Endothelial cell of umbilical vein (primary cell): ENCODE measurements at regions not wholly inside any gene's neighbourhood (a gene's known extent, or its start where the extent isn't known, plus 50 kb on each side); places are given as distances from the start of the nearest gene placed in this dataset.

Experiments
- BruUV-seq: library from RNA; stranded (reverse); fragments of 400-500 nt; replicated peaks from 2 replicates; lab custom pipeline; 2021; lab: Mats Ljungman, UMichigan
- CTCF ChIA-PET: fragments of 300-600, 350-600 bp; sonication (Branson Sonifier 250); formaldehyde crosslinking; loops from one replicate; lab custom pipeline; 2021; ENCODE audit warnings: antibody characterized with exemption, inconsistent platforms; lab: Charles Lee
- POLR2A ChIA-PET: fragments of 300-600, 350-600 bp; sonication (Branson Sonifier 250); formaldehyde crosslinking; loops from one replicate; lab custom pipeline; 2021; ENCODE audit warnings: antibody characterized with exemption, inconsistent platforms; lab: Charles Lee
- DNase-seq: peaks from one replicate; pipeline ENCODE4 v3.0.0-alpha.2; 2011; ENCODE audit warnings: low read depth, low spot score
- FAIRE-seq: peaks from 2 replicates; lab custom pipeline; 2011; peaks lifted over from hg19 to GRCh38; lab: Jason Lieb, UNC
- H2AFZ ChIP-seq: 2 replicates; pipeline ENCODE4 v1.6.0; 2012; ENCODE audit warnings: low read depth, low read length, control low read depth, inconsistent platforms
- H3K27ac ChIP-seq: 2 replicates; pipeline ENCODE4 v1.5.1; 2011; ENCODE audit warnings: low read depth, mild to moderate bottlenecking, control low read depth, low read length, moderate library complexity; ENCODE audit not compliant: insufficient read depth
- H3K27me3 ChIP-seq, 2 experiments: 2 replicates each; pipeline versions ENCODE4 v1.6.0 to v1.6.1; 2011; ENCODE audit warnings: low read length in 2 of 2, mixed read lengths in 1 of 2; ENCODE audit not compliant: control insufficient read depth in 2 of 2, insufficient read depth in 2 of 2
- H3K36me3 ChIP-seq, 2 experiments: 2 replicates in 1 of 2; 3 replicates in 1 of 2; pipeline ENCODE4 v1.5.1; 2011; ENCODE audit warnings: low read length in 2 of 2, mild to moderate bottlenecking in 1 of 2, moderate library complexity in 1 of 2; ENCODE audit not compliant: control insufficient read depth in 2 of 2, insufficient read depth in 2 of 2; ENCODE audit errors: extremely low read depth in 1 of 2
- H3K4me1 ChIP-seq: 3 replicates; pipeline ENCODE4 v1.5.1; 2011; ENCODE audit warnings: mild to moderate bottlenecking, low read length; ENCODE audit not compliant: control insufficient read depth, insufficient read depth; ENCODE audit errors: extremely low read depth
- H3K4me2 ChIP-seq: 2 replicates; pipeline ENCODE4 v1.6.1; 2011; ENCODE audit warnings: low read length, control low read depth, mixed read lengths; ENCODE audit not compliant: insufficient read depth
- H3K4me3 ChIP-seq, 3 experiments: fragments of 200-600 bp in 1 of 3; sonication (generic), shearing (Covaris generic) in 1 of 3; replicated peaks in 1 of 3; 2 replicates each; pipeline ENCODE4 v1.5.1; 2011 to 2016; ENCODE audit warnings: control low read depth in 3 of 3, low read length in 3 of 3, mild to moderate bottlenecking in 2 of 3, inconsistent platforms in 1 of 3, low read depth in 1 of 3, moderate library complexity in 1 of 3; ENCODE audit not compliant: insufficient read depth in 1 of 3
- H3K79me2 ChIP-seq: 2 replicates; pipeline ENCODE4 v1.6.0; 2012; ENCODE audit warnings: low read length, inconsistent platforms; ENCODE audit not compliant: control insufficient read depth, insufficient read depth
- H3K9ac ChIP-seq: replicated peaks from 2 replicates; pipeline ENCODE3; 2011; ENCODE audit warnings: low read length, control low read depth; ENCODE audit not compliant: insufficient read depth; ENCODE audit errors: extremely low read depth
- H3K9me1 ChIP-seq: replicated peaks from 3 replicates; pipeline ENCODE4 v1.6.0; 2011; ENCODE audit warnings: mild to moderate bottlenecking, low read length; ENCODE audit not compliant: control insufficient read depth, insufficient read depth; ENCODE audit errors: extremely low read depth
- H3K9me3 ChIP-seq: replicated peaks from 2 replicates; pipeline ENCODE4 v1.5.1; 2012; ENCODE audit warnings: low read length, inconsistent platforms; ENCODE audit not compliant: control insufficient read depth, insufficient read depth
- H4K20me1 ChIP-seq: replicated peaks from 2 replicates; pipeline ENCODE3; 2011; ENCODE audit warnings: mild to moderate bottlenecking, low read length; ENCODE audit not compliant: control insufficient read depth, insufficient read depth; ENCODE audit errors: extremely low read depth
- CTCF ChIP-seq, 2 donors: IDR thresholded peaks; 1 replicate in 1 of 2; 2 replicates in 1 of 2; pipeline ENCODE4 v1.5.1; 2011; ENCODE audit warnings: low read length in 2 of 2, mild to moderate bottlenecking in 2 of 2, moderate library complexity in 2 of 2, control low read depth in 1 of 2, inconsistent platforms in 1 of 2, low read depth in 1 of 2; ENCODE audit not compliant: insufficient read depth in 1 of 2; ENCODE audit errors: extremely low read depth in 1 of 2
- EZH2 ChIP-seq: IDR thresholded peaks from 2 replicates; pipeline ENCODE4 v1.6.1; 2012; ENCODE audit warnings: borderline replicate concordance, low read depth, mild to moderate bottlenecking, moderate library complexity, low read length, inconsistent platforms; ENCODE audit not compliant: severe bottlenecking
- FOS ChIP-seq: IDR thresholded peaks from 2 replicates; pipeline ENCODE4 v1.6.1; 2011; ENCODE audit warnings: mild to moderate bottlenecking, low read length, moderate library complexity, borderline replicate concordance; ENCODE audit not compliant: insufficient read depth
- GATA2 ChIP-seq: IDR thresholded peaks from 2 replicates; pipeline ENCODE4 v1.7.0; 2011; ENCODE audit warnings: low read depth, mild to moderate bottlenecking, moderate library complexity, mixed read lengths, low read length; ENCODE audit not compliant: insufficient read length, insufficient read depth
- JUN ChIP-seq: IDR thresholded peaks from 2 replicates; pipeline ENCODE4 v1.6.1; 2011; ENCODE audit warnings: borderline replicate concordance, low read depth; ENCODE audit not compliant: insufficient read length, insufficient read depth
- MAX ChIP-seq: IDR thresholded peaks from 2 replicates; pipeline ENCODE4 v1.6.1; 2011; ENCODE audit not compliant: insufficient read depth, insufficient read length
- MYC ChIP-seq: IDR thresholded peaks from one replicate; pipeline ENCODE4 v1.6.1; 2011; ENCODE audit warnings: mild to moderate bottlenecking, low read depth, low read length
- POLR2A ChIP-seq: IDR thresholded peaks from 2 replicates; pipeline ENCODE4 v1.6.1; 2012; ENCODE audit warnings: low read depth, mild to moderate bottlenecking, control low read depth, low read length
- POLR2AphosphoS5 ChIP-seq: IDR thresholded peaks from 2 replicates; pipeline ENCODE4 v1.6.1; 2012; ENCODE audit warnings: low read depth, mild to moderate bottlenecking, control low read depth, low read length, moderate library complexity; ENCODE audit not compliant: insufficient read depth
- dilution Hi-C: fragments of 300-500 bp; cut with MboI; formaldehyde crosslinking; loops from one replicate; pipeline ENCODE4 v1.15.0; 2019; ENCODE audit warnings: low sequenced_read_pairs; ENCODE audit not compliant: extremely low pct_ligation_motif_present
- intact Hi-C: fragments of 100-400 bp; cut with micrococcal nuclease; formaldehyde crosslinking; loops from one replicate; pipeline ENCODE4 v1.10.0; 2022

GRCh38 chr11:105469931-105470330 lies 139.9 kb upstream of the GRIA4 start:
- Histone ChIP-seq H3K27me3 (no peaks in the 10 kb centered on the region), H3K79me2 (no peaks in the 10 kb centered on the region), H3K27ac (no peak overlapping the region), H4K20me1 (no peaks in the 10 kb centered on the region), H3K9ac (no peak overlapping the region), H3K4me1 (peaks cover 17% of the 10 kb centered on the region), H3K36me3 (no peaks in the 10 kb centered on the region), H2AFZ (no peak overlapping the region), H3K4me3 (no peak overlapping the region), H3K4me2 (no peak overlapping the region), H3K9me3 (no peaks in the 10 kb centered on the region), H3K9me1 (no peaks in the 10 kb centered on the region)
- ChIA-PET CTCF (no interaction called here), POLR2A (no interaction called here)
- BruUV-seq: no TSS peak
- intact Hi-C loops (loop anchor here (5.0 kb wide), 1 partner anchor 503 kb away; the partner anchor contains the start of gene CASP4), dilution Hi-C loops (no loop called here)
- DNase-seq (no peak), FAIRE-seq (no peak)
- no peak for TF ChIP-seq GATA2
- no peak for TF ChIP-seq JUN
- TF ChIP-seq MYC: no peak
- no peak for TF ChIP-seq POLR2AphosphoS5
- TF ChIP-seq CTCF (IDR thresholded peaks at IDR 0.05; ENCODE audit: extremely low read depth in 1 of 2, insufficient read depth in 1 of 2, low read depth in 1 of 2, low read length in 2 of 2): no peak
- TF ChIP-seq FOS: no peak
- no peak for TF ChIP-seq EZH2
- TF ChIP-seq POLR2A: no peak
- no peak for TF ChIP-seq MAX
